Coronary artery (tissue), 2 donors: ENCODE measurements at regions not wholly inside any gene's neighbourhood (a gene's known extent, or its start where the extent isn't known, plus 50 kb on each side); places are given as distances from the start of the nearest gene placed in this dataset.

Experiments used
- DNase-seq: peaks from one replicate; pipeline ENCODE4 v3.0.0-alpha.2; 2017; ENCODE audit warnings: low spot score
- H3K27ac ChIP-seq, 2 donors: fragments of 200-600 bp; sonication (generic); one replicate each; pipeline ENCODE4 v1.5.1; 2016 to 2019
- H3K4me3 ChIP-seq: fragments of 200-600 bp; sonication (generic); 2 replicates; pipeline ENCODE4 v1.5.1; 2016; ENCODE audit warnings: mild to moderate bottlenecking, moderate library complexity
- CTCF ChIP-seq: fragments of 200-600 bp; sonication (generic); IDR thresholded peaks from one replicate; pipeline ENCODE4 v1.5.1; 2019; ENCODE audit warnings: antibody characterized with exemption

DNA sequence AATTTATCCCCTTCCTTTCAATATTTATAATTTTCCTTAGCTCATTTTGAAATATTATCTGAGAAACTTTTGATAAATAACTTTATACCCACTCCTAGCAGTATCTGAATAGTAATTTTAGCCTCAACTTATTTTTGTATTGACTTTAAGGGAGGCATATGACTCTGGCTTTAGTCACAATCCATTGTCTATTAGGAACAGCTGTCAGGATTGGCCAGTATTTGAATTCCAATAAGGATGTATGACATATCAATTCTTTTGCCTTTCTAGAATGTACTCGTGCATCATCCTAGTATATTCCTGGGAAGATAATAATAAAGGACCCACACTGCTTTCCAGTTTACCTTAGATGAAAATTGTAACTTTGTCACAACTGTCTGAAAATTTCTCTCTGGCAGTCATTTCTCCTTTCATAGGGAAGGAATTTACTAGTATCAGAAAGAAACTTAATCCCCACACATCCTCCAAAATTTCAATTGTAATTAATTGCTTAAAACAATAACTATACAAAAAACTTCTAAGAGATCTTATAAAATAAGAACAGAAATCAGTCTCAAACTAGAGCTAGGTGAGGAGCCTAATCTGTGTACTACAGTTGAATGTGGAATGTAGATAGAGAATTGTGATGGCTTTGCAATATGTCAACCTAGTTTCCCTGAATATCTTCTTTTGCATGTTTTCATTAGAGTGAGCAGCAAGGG, 121.0 kb upstream of the EPHA5 start:
- H3K27ac ChIP-seq: no peak overlapping the region
- DNase-seq: no peak
- H3K4me3 ChIP-seq: no peak overlapping the region
- TF ChIP-seq CTCF: no peak

GRCh38 chr4:65789805-65790204, 119.5 kb upstream of the EPHA5 start:
- Histone ChIP-seq H3K4me3 (no peak overlapping the region), H3K27ac (no peak overlapping the region)
- no peak for DNase-seq
- no peak for TF ChIP-seq CTCF

- Histone ChIP-seq H3K4me3 (no peak overlapping the region), H3K27ac (no peak overlapping the region)
- no peak for TF ChIP-seq CTCF
- no peak for DNase-seq
These were observed 119.1 kb upstream of the EPHA5 start for GRCh38 chr4:65789341-65789740.

DNA sequence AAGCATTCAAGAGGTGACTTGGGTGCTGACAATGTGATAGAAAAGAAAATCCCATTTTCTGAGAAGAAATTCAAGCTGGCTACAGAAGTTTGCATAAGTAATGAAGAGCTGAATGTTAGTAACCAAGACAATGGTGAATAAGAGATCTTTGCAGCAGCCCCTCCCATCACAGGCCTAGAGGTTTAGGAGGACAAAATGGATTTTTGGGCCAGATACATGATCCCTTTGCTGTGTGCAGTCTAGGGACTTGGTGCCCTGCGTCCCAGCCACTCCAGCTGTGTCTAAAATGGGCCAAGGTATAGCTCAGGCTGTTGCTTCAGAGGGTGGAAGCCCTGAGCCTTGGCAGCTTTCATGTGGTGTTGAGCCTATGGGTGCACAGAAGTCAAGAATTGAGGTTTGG, 107.0 kb upstream of the EPHA5 start:
- no peak overlapping the region for H3K4me3 ChIP-seq
- DNase-seq: no peak
- TF ChIP-seq CTCF: no peak

GRCh38 chr4:65773636-65774035, 103.3 kb upstream of the EPHA5 start:
- no peak for TF ChIP-seq CTCF
- no peak overlapping the region for H3K4me3 ChIP-seq
- no peak for DNase-seq
- H3K27ac ChIP-seq: no peak overlapping the region

More for the DNA sequence above, 107.0 kb upstream of the EPHA5 start:
- H3K27ac ChIP-seq: no peak overlapping the region

DNA sequence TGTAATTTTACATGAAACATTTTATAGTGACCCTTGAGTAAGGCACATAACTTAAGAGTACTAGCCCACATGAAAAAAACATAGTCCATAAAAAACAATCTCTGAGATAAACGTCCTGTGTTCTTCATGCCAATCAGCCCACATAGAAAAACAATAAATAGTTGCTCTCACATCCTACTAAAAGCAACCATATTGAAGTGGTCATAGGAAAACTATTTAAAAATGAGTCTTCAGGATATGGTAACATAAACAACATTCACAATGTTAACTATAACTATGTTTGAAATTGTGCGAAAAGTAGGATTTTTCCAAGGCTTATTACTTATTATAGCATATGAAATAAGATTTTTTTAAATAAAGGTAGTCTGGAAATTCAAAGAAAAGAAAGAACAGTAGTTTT, 77.1 kb upstream of the EPHA5 start:
- no peak for TF ChIP-seq CTCF
- DNase-seq: no peak
- Histone ChIP-seq H3K27ac (no peak overlapping the region), H3K4me3 (no peak overlapping the region)

GRCh38 chr4:65738134-65738533, 67.8 kb upstream of the EPHA5 start:
- Histone ChIP-seq H3K27ac (no peak overlapping the region), H3K4me3 (no peak overlapping the region)
- DNase-seq: no peak
- no peak for TF ChIP-seq CTCF
